HFFc6 (cell line): ENCODE measurements at regions not wholly inside any gene's neighbourhood (a gene's known extent, or its start where the extent isn't known, plus 50 kb on each side); places are given as distances from the start of the nearest gene placed in this dataset.

ENCODE experiments used
- DNase-seq: peaks from one replicate; pipeline ENCODE4 v3.0.0-alpha.2; 2018
- H3K27ac Mint-ChIP-seq: 2 replicates; pipeline ENCODE4 v1.8.0; 2020; ENCODE audit warnings: mild to moderate bottlenecking, mixed read lengths
- H3K27me3 Mint-ChIP-seq: 2 replicates; pipeline ENCODE4 v1.8.0; 2021; ENCODE audit warnings: mild to moderate bottlenecking, moderate library complexity, mixed read lengths; ENCODE audit not compliant: insufficient read depth
- H3K36me3 Mint-ChIP-seq: 2 replicates; pipeline ENCODE4 v1.8.0; 2021; ENCODE audit warnings: low read depth, mixed read lengths
- H3K4me1 Mint-ChIP-seq: 2 replicates; pipeline ENCODE4 v1.8.0; 2020; ENCODE audit warnings: low read depth, mixed read lengths
- H3K4me3 Mint-ChIP-seq: 2 replicates; pipeline ENCODE4 v1.8.0; 2020; ENCODE audit warnings: mild to moderate bottlenecking, moderate library complexity, mixed read lengths
- H3K9me3 Mint-ChIP-seq: 2 replicates; pipeline ENCODE4 v1.8.0; 2020; ENCODE audit warnings: mild to moderate bottlenecking, mixed read lengths
- CTCF ChIP-seq: fragments of 200-600 bp; sonication (generic); IDR thresholded peaks from 2 replicates; pipeline ENCODE4 v1.5.0; 2021; ENCODE audit warnings: antibody characterized with exemption, mild to moderate bottlenecking

DNA sequence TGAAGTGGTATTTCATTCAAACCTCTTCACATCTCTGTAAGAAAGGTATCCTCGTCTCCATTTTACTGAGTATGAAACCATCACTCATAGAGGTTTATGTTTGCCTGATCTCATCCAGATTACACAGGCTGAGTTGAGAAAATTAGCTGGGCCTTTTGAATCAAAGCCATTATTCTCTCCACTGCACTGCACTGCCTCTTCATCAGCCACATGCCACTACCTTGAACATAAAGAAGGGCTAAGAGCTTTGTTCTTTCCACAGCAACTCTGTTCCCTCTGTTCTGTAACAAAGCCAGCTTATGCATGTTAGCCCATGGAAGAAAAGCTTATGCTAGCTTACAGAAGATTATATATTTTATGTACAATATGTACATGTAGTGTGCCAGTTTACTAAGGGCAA, 362.6 kb upstream of the DLGAP1 start:
- no peak for TF ChIP-seq CTCF
- DNase-seq: no peak
- peaks cover 60% of the 10 kb centered on the region for H3K9me3 Mint-ChIP-seq
- no peak overlapping the region for H3K27ac Mint-ChIP-seq
- H3K27me3 Mint-ChIP-seq: no peaks in the 10 kb centered on the region
- no peaks in the 10 kb centered on the region for H3K36me3 Mint-ChIP-seq
- no peak overlapping the region for H3K4me3 Mint-ChIP-seq
- no peaks in the 10 kb centered on the region for H3K4me1 Mint-ChIP-seq

DNA sequence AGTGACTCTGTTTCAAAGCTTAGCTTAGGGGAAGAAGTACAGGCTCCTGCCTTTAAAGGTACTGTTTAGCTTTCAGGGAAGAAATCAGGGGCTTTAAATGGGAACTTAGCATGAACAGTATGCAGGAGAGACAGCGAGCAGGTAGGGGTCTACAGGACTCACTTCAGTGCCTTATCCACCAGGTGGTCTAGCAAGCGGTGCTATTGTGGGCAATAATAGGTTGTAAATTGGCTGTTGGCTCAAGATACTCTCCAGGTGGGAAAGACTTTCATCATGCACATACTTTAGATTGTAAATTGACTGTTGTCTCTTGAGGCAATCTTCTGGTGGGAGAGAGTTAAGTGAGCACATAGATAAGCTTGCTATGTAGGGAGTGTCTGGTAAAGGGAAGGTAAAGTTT, 358.6 kb upstream of the DLGAP1 start:
- Mint-ChIP-seq H3K9me3 (peaks cover 67% of the 10 kb centered on the region), H3K4me3 (no peak overlapping the region), H3K36me3 (no peaks in the 10 kb centered on the region), H3K27ac (no peak overlapping the region), H3K4me1 (no peaks in the 10 kb centered on the region), H3K27me3 (no peaks in the 10 kb centered on the region)
- no peak for DNase-seq
- no peak for TF ChIP-seq CTCF

DNA sequence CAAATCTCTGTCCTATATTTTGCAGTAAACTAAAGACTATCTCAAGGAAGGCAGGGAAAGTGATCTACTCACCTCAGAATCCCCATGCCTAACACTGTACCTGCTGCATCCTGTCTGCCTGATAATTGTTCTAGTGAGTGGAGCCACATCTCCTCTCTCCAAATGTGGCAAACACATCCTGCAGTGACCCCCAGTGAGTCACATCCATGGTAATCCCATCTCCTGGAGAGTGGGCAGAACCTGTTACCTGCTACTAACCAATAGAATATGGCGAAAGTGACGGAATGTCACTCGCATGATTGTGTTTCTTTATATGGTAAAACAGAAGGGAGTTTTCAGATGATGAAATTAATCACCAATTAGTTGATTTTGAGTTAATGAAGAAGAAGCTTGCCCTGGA, 353.8 kb upstream of the DLGAP1 start:
- Mint-ChIP-seq H3K9me3 (peaks cover 73% of the 10 kb centered on the region), H3K27ac (no peak overlapping the region), H3K36me3 (no peaks in the 10 kb centered on the region), H3K4me1 (no peaks in the 10 kb centered on the region), H3K27me3 (no peaks in the 10 kb centered on the region), H3K4me3 (no peak overlapping the region)
- TF ChIP-seq CTCF: no peak
- no peak for DNase-seq

GRCh38 chr18:4807604-4808293, 352.6 kb upstream of the DLGAP1 start:
- no peak for DNase-seq
- H3K36me3 Mint-ChIP-seq: peaks cover 6% of the 10 kb centered on the region; the same call in 1 of the 2 replicates
- no peaks in the 10 kb centered on the region for H3K4me1 Mint-ChIP-seq
- no peak overlapping the region for H3K27ac Mint-ChIP-seq
- no peak overlapping the region for H3K4me3 Mint-ChIP-seq
- peaks cover 75% of the 10 kb centered on the region for H3K9me3 Mint-ChIP-seq
- H3K27me3 Mint-ChIP-seq: no peaks in the 10 kb centered on the region; the same call in 1 of the 2 replicates
- TF ChIP-seq CTCF: no peak

- H3K27me3 Mint-ChIP-seq: no peaks in the 10 kb centered on the region; the same call in 1 of the 2 replicates
- H3K4me3 Mint-ChIP-seq: no peak overlapping the region
- peaks cover 80% of the 10 kb centered on the region for H3K9me3 Mint-ChIP-seq
- TF ChIP-seq CTCF: no peak
- H3K4me1 Mint-ChIP-seq: no peaks in the 10 kb centered on the region
- peaks cover 6% of the 10 kb centered on the region; the same call in 1 of the 2 replicates for H3K36me3 Mint-ChIP-seq
- H3K27ac Mint-ChIP-seq: no peak overlapping the region
- no peak for DNase-seq
Observed at GRCh38 chr18:4806331-4806730, 351.2 kb upstream of the DLGAP1 start.
